Dendritic cell treated with granulocyte-macrophage colony-stimulating factor and Interleukin-4, amounts not matched to agents 40 ng/mL and 50 ng/mL, for 4 days (primary cell): ENCODE measurements at regions not wholly inside any gene's neighbourhood (a gene's known extent, or its start where the extent isn't known, plus 50 kb on each side); places are given as distances from the start of the nearest gene placed in this dataset.

Source experiments
- H3K27ac Mint-ChIP-seq: one replicate; pipeline ENCODE4 v1.8.0; 2022; ENCODE audit warnings: mild to moderate bottlenecking, mixed read lengths
- H3K27me3 Mint-ChIP-seq: one replicate; pipeline ENCODE4 v1.8.0; 2022; ENCODE audit warnings: mild to moderate bottlenecking, mixed read lengths
- H3K36me3 Mint-ChIP-seq: one replicate; pipeline ENCODE4 v1.8.0; 2022; ENCODE audit warnings: low read depth, mixed read lengths
- H3K4me1 Mint-ChIP-seq: one replicate; pipeline ENCODE4 v1.8.0; 2022; ENCODE audit warnings: low read depth, mixed read lengths
- H3K4me3 Mint-ChIP-seq: one replicate; pipeline ENCODE4 v1.8.0; 2022; ENCODE audit warnings: mild to moderate bottlenecking, moderate library complexity, mixed read lengths
- H3K9me3 Mint-ChIP-seq: one replicate; pipeline ENCODE4 v1.8.0; 2022; ENCODE audit warnings: mixed read lengths
- intact Hi-C: fragments of 100-400 bp; cut with micrococcal nuclease; formaldehyde crosslinking; loops from one replicate; pipeline ENCODE4 v1.15.0; 2022

GRCh38 chr6:145017051-145017450 is 718.3 kb downstream of the EPM2A start:
- no peaks in the 10 kb centered on the region for H3K9me3 Mint-ChIP-seq

GRCh38 chr6:145017516-145017915 is 717.8 kb downstream of the EPM2A start:
- intact Hi-C loops = no loop called here
- no peak overlapping the region for H3K27ac Mint-ChIP-seq
- no peak overlapping the region for H3K4me3 Mint-ChIP-seq
- peaks cover 26% of the 10 kb centered on the region for H3K4me1 Mint-ChIP-seq
- no peaks in the 10 kb centered on the region for H3K36me3 Mint-ChIP-seq
- H3K27me3 Mint-ChIP-seq = no peaks in the 10 kb centered on the region
- no peaks in the 10 kb centered on the region for H3K9me3 Mint-ChIP-seq

More at GRCh38 chr6:145017051-145017450, 718.3 kb downstream of the EPM2A start:
- Mint-ChIP-seq H3K27me3 (no peaks in the 10 kb centered on the region), H3K27ac (no peak overlapping the region), H3K4me3 (no peak overlapping the region), H3K4me1 (peaks cover 26% of the 10 kb centered on the region), H3K36me3 (no peaks in the 10 kb centered on the region)
- intact Hi-C loops = no loop called here

- H3K4me1 Mint-ChIP-seq = peaks cover 26% of the 10 kb centered on the region
- H3K27me3 Mint-ChIP-seq = no peaks in the 10 kb centered on the region
- no peak overlapping the region for H3K27ac Mint-ChIP-seq
- intact Hi-C loops = no loop called here
- no peaks in the 10 kb centered on the region for H3K36me3 Mint-ChIP-seq
- H3K9me3 Mint-ChIP-seq = no peaks in the 10 kb centered on the region
- no peak overlapping the region for H3K4me3 Mint-ChIP-seq
These were observed 717.3 kb downstream of the EPM2A start for GRCh38 chr6:145018027-145018426.

- intact Hi-C loops = no loop called here
- no peaks in the 10 kb centered on the region for H3K9me3 Mint-ChIP-seq
- no peak overlapping the region for H3K4me3 Mint-ChIP-seq
- H3K36me3 Mint-ChIP-seq = no peaks in the 10 kb centered on the region
- H3K4me1 Mint-ChIP-seq = peaks cover 19% of the 10 kb centered on the region
- H3K27me3 Mint-ChIP-seq = no peaks in the 10 kb centered on the region
- no peak overlapping the region for H3K27ac Mint-ChIP-seq
These were observed 715.2 kb downstream of the EPM2A start for GRCh38 chr6:145020114-145020513.

- Mint-ChIP-seq H3K27me3 (no peaks in the 10 kb centered on the region), H3K36me3 (no peaks in the 10 kb centered on the region), H3K9me3 (no peaks in the 10 kb centered on the region), H3K4me1 (peaks cover 19% of the 10 kb centered on the region), H3K27ac (no peak overlapping the region), H3K4me3 (no peak overlapping the region)
- intact Hi-C loops = no loop called here
These were observed 714.8 kb downstream of the EPM2A start for GRCh38 chr6:145020543-145020942.

GRCh38 chr6:145022199-145022796 is 713.0 kb downstream of the EPM2A start:
- Mint-ChIP-seq H3K27me3 (no peaks in the 10 kb centered on the region), H3K9me3 (no peaks in the 10 kb centered on the region), H3K4me3 (no peak overlapping the region), H3K27ac (no peak overlapping the region), H3K4me1 (peaks cover 3% of the 10 kb centered on the region), H3K36me3 (no peaks in the 10 kb centered on the region)
- intact Hi-C loops = no loop called here

- no peaks in the 10 kb centered on the region for H3K36me3 Mint-ChIP-seq
- H3K9me3 Mint-ChIP-seq = no peaks in the 10 kb centered on the region
- intact Hi-C loops = no loop called here
- no peaks in the 10 kb centered on the region for H3K4me1 Mint-ChIP-seq
- H3K27me3 Mint-ChIP-seq = no peaks in the 10 kb centered on the region
- H3K4me3 Mint-ChIP-seq = no peak overlapping the region
- H3K27ac Mint-ChIP-seq = no peak overlapping the region
These were observed 712.1 kb downstream of the EPM2A start for GRCh38 chr6:145023116-145023726.

GRCh38 chr6:145025488-145025887 is 709.8 kb downstream of the EPM2A start:
- intact Hi-C loops = loop anchor here (5.0 kb wide), 1 partner anchor 443 kb away; no protein-coding TSS in a partner anchor

GRCh38 chr6:145026267-145026679 is 709.0 kb downstream of the EPM2A start:
- H3K4me1 Mint-ChIP-seq = no peaks in the 10 kb centered on the region
- no peaks in the 10 kb centered on the region for H3K36me3 Mint-ChIP-seq
- H3K9me3 Mint-ChIP-seq = no peaks in the 10 kb centered on the region
- no peaks in the 10 kb centered on the region for H3K27me3 Mint-ChIP-seq
- no peak overlapping the region for H3K4me3 Mint-ChIP-seq
- no peak overlapping the region for H3K27ac Mint-ChIP-seq
- intact Hi-C loops = loop anchor here (5.0 kb wide), 1 partner anchor 444 kb away; no protein-coding TSS in a partner anchor

More at GRCh38 chr6:145025488-145025887, 709.8 kb downstream of the EPM2A start:
- no peaks in the 10 kb centered on the region for H3K9me3 Mint-ChIP-seq
- H3K27ac Mint-ChIP-seq = no peak overlapping the region
- H3K27me3 Mint-ChIP-seq = no peaks in the 10 kb centered on the region
- no peaks in the 10 kb centered on the region for H3K4me1 Mint-ChIP-seq
- no peaks in the 10 kb centered on the region for H3K36me3 Mint-ChIP-seq
- no peak overlapping the region for H3K4me3 Mint-ChIP-seq

GRCh38 chr6:145028144-145028818 is 707.0 kb downstream of the EPM2A start:
- no peaks in the 10 kb centered on the region for H3K4me1 Mint-ChIP-seq
- intact Hi-C loops = loop anchor here (5.0 kb wide), 1 partner anchor 446 kb away; no protein-coding TSS in a partner anchor
- no peaks in the 10 kb centered on the region for H3K36me3 Mint-ChIP-seq
- no peak overlapping the region for H3K27ac Mint-ChIP-seq
- H3K4me3 Mint-ChIP-seq = no peak overlapping the region
- no peaks in the 10 kb centered on the region for H3K27me3 Mint-ChIP-seq
- H3K9me3 Mint-ChIP-seq = no peaks in the 10 kb centered on the region

GRCh38 chr6:145031001-145031400 is 704.3 kb downstream of the EPM2A start:
- Mint-ChIP-seq H3K27me3 (no peaks in the 10 kb centered on the region), H3K4me1 (no peaks in the 10 kb centered on the region), H3K27ac (no peak overlapping the region), H3K9me3 (peaks cover 11% of the 10 kb centered on the region), H3K4me3 (no peak overlapping the region), H3K36me3 (no peaks in the 10 kb centered on the region)
- intact Hi-C loops = no loop called here

GRCh38 chr6:145031962-145032361 is 703.4 kb downstream of the EPM2A start:
- no peak overlapping the region for H3K4me3 Mint-ChIP-seq
- H3K4me1 Mint-ChIP-seq = no peaks in the 10 kb centered on the region
- no peaks in the 10 kb centered on the region for H3K27me3 Mint-ChIP-seq
- H3K9me3 Mint-ChIP-seq = peaks cover 11% of the 10 kb centered on the region
- intact Hi-C loops = no loop called here
- H3K36me3 Mint-ChIP-seq = no peaks in the 10 kb centered on the region
- no peak overlapping the region for H3K27ac Mint-ChIP-seq

GRCh38 chr6:145032562-145033145 is 702.7 kb downstream of the EPM2A start:
- no peak overlapping the region for H3K27ac Mint-ChIP-seq
- H3K4me3 Mint-ChIP-seq = no peak overlapping the region
- no peaks in the 10 kb centered on the region for H3K36me3 Mint-ChIP-seq
- H3K9me3 Mint-ChIP-seq = peaks cover 11% of the 10 kb centered on the region
- H3K27me3 Mint-ChIP-seq = no peaks in the 10 kb centered on the region
- intact Hi-C loops = no loop called here
- no peaks in the 10 kb centered on the region for H3K4me1 Mint-ChIP-seq

GRCh38 chr6:145034664-145035063 is 700.7 kb downstream of the EPM2A start:
- H3K4me1 Mint-ChIP-seq = no peaks in the 10 kb centered on the region
- intact Hi-C loops = no loop called here
- no peaks in the 10 kb centered on the region for H3K36me3 Mint-ChIP-seq
- H3K27ac Mint-ChIP-seq = no peak overlapping the region
- H3K27me3 Mint-ChIP-seq = no peaks in the 10 kb centered on the region
- H3K4me3 Mint-ChIP-seq = no peak overlapping the region
- H3K9me3 Mint-ChIP-seq = peaks cover 11% of the 10 kb centered on the region
